Hindlimb muscle (tissue), 1 donor: ENCODE measurements at regions not wholly inside any gene's neighbourhood (a gene's known extent, or its start where the extent isn't known, plus 50 kb on each side); places are given as distances from the start of the nearest gene placed in this dataset.
"Not testable (repeated sequence)": the region's sequence is repeated elsewhere in the genome, so short reads cannot be mapped to it uniquely, and the experiment has no call there.

ENCODE experiments used
- DNase-seq: peaks from one replicate; pipeline ENCODE4 v3.0.0-alpha.2; 2013

GRCh38 chr3:106827515-106828213 is 549.6 kb upstream of the CCDC54 start:
- no peak for DNase-seq

- DNase-seq, result no peak
These were observed 548.0 kb upstream of the CCDC54 start for GRCh38 chr3:106829206-106829605.

GRCh38 chr3:106830334-106830733 is 546.9 kb upstream of the CCDC54 start:
- no peak for DNase-seq

GRCh38 chr3:106836906-106837305 is 540.3 kb upstream of the CCDC54 start:
- DNase-seq, result no peak

GRCh38 chr3:106837616-106838015 is 539.6 kb upstream of the CCDC54 start:
- DNase-seq, result no peak

- DNase-seq, result peak; percentile 14
These were observed 537.5 kb upstream of the CCDC54 start for GRCh38 chr3:106839576-106840280.

GRCh38 chr3:106840319-106840718 is 536.9 kb upstream of the CCDC54 start:
- no peak for DNase-seq

GRCh38 chr3:106842151-106842550 is 535.1 kb upstream of the CCDC54 start:
- no peak for DNase-seq

GRCh38 chr3:106844638-106845037 is 532.6 kb upstream of the CCDC54 start:
- no peak for DNase-seq

- no peak for DNase-seq
These were observed 529.1 kb upstream of the CCDC54 start for GRCh38 chr3:106848099-106848498.

GRCh38 chr3:106850437-106850836 is 526.8 kb upstream of the CCDC54 start:
- DNase-seq, result no peak

GRCh38 chr3:106858321-106858720 is 518.9 kb upstream of the CCDC54 start:
- not testable (repeated sequence) for DNase-seq

GRCh38 chr3:106860182-106860581 is 517.1 kb upstream of the CCDC54 start:
- no peak for DNase-seq

- peak; percentile 25 for DNase-seq
These were observed 515.2 kb upstream of the CCDC54 start for GRCh38 chr3:106862067-106862466.

- no peak for DNase-seq
These were observed 499.6 kb upstream of the CCDC54 start for GRCh38 chr3:106877627-106878026.

GRCh38 chr3:106880206-106880605 is 497.0 kb upstream of the CCDC54 start:
- DNase-seq, result no peak

- no peak for DNase-seq
These were observed 496.1 kb upstream of the CCDC54 start for GRCh38 chr3:106881186-106881585.

GRCh38 chr3:106882297-106882696 is 494.9 kb upstream of the CCDC54 start:
- no peak for DNase-seq

GRCh38 chr3:106906074-106906473 is 471.2 kb upstream of the CCDC54 start:
- DNase-seq, result no peak

- no peak for DNase-seq
These were observed 468.9 kb upstream of the CCDC54 start for GRCh38 chr3:106908181-106908938.

GRCh38 chr3:106913111-106913698 is 464.0 kb upstream of the CCDC54 start:
- DNase-seq, result no peak

- no peak for DNase-seq
These were observed 463.3 kb upstream of the CCDC54 start for GRCh38 chr3:106913966-106914365.

- no peak for DNase-seq
These were observed 456.6 kb upstream of the CCDC54 start for GRCh38 chr3:106920609-106921008.
